GM23338 (cell line): ENCODE measurements at regions not wholly inside any gene's neighbourhood (a gene's known extent, or its start where the extent isn't known, plus 50 kb on each side); places are given as distances from the start of the nearest gene placed in this dataset.

Experiments used
- ATAC-seq: fragments of 200-7000 bp; cut with Tn5 transposase; 3 replicates; pipeline ENCODE4 v1.9.1; 2020
- DNase-seq: peaks from one replicate; pipeline ENCODE4 v3.0.0-alpha.2; 2015; ENCODE audit warnings: low spot score
- H2AFZ ChIP-seq: fragments of 200-600 bp; sonication (generic); 2 replicates; pipeline ENCODE4 v1.8.0; 2016; ENCODE audit warnings: antibody characterized with exemption, mild to moderate bottlenecking, moderate library complexity
- H3F3A ChIP-seq: fragments of 200-600 bp; sonication (generic); replicated peaks from 2 replicates; pipeline ENCODE4 v1.8.0; 2017; ENCODE audit warnings: antibody characterized with exemption, mixed run types, low read depth
- H3K27ac ChIP-seq: fragments of 200-600 bp; sonication (generic); 2 replicates; pipeline ENCODE4 v1.6.1; 2016; ENCODE audit warnings: low read depth
- H3K27me3 ChIP-seq: fragments of 200-600 bp; sonication (generic); 2 replicates; pipeline ENCODE4 v1.8.0; 2016; ENCODE audit warnings: mild to moderate bottlenecking, mixed run types, moderate library complexity; ENCODE audit not compliant: insufficient read depth
- H3K36me3 ChIP-seq: fragments of 200-600 bp; sonication (generic); 2 replicates; pipeline ENCODE4 v1.8.0; 2016; ENCODE audit warnings: mild to moderate bottlenecking; ENCODE audit not compliant: insufficient read depth
- H3K4me1 ChIP-seq: fragments of 200-600 bp; sonication (generic); 2 replicates; pipeline ENCODE4 v1.8.0; 2016; ENCODE audit warnings: mild to moderate bottlenecking, moderate library complexity; ENCODE audit not compliant: insufficient read depth
- H3K4me2 ChIP-seq: fragments of 200-600 bp; sonication (generic); 2 replicates; pipeline ENCODE4 v1.7.1; 2017; ENCODE audit warnings: mixed run types
- H3K4me3 ChIP-seq: fragments of 200-600 bp; sonication (generic); 2 replicates; pipeline ENCODE4 v1.6.1; 2016; ENCODE audit warnings: mixed run types
- H3K79me2 ChIP-seq: fragments of 200-600 bp; sonication (generic); replicated peaks from 2 replicates; pipeline ENCODE4 v1.8.0; 2017; ENCODE audit warnings: mild to moderate bottlenecking; ENCODE audit not compliant: insufficient read depth
- H3K9me2 ChIP-seq: fragments of 200-600 bp; sonication (generic); 2 replicates; pipeline ENCODE4 v1.8.0; 2017; ENCODE audit not compliant: insufficient read depth
- H4K20me1 ChIP-seq: fragments of 200-600 bp; sonication (generic); replicated peaks from 2 replicates; pipeline ENCODE4 v1.8.0; 2017; ENCODE audit warnings: mild to moderate bottlenecking; ENCODE audit not compliant: insufficient read depth
- H3K27ac Mint-ChIP-seq: 2 replicates; pipeline ENCODE4 v1.8.0; 2020; ENCODE audit warnings: inconsistent platforms, mild to moderate bottlenecking, moderate library complexity, mixed read lengths
- H3K27me3 Mint-ChIP-seq: 3 replicates; pipeline ENCODE4 v1.8.0; 2022; ENCODE audit warnings: low read depth, mild to moderate bottlenecking, moderate library complexity, mixed read lengths, inconsistent platforms; ENCODE audit not compliant: insufficient read depth, poor library complexity
- H3K36me3 Mint-ChIP-seq: 3 replicates; pipeline ENCODE4 v1.8.0; 2021; ENCODE audit warnings: low read depth, mild to moderate bottlenecking, inconsistent platforms, moderate library complexity, mixed read lengths
- H3K4me1 Mint-ChIP-seq: 3 replicates; pipeline ENCODE4 v1.8.0; 2020; ENCODE audit warnings: mild to moderate bottlenecking, inconsistent platforms, mixed read lengths
- H3K4me3 Mint-ChIP-seq: 3 replicates; pipeline ENCODE4 v1.8.0; 2021; ENCODE audit warnings: moderate library complexity, mild to moderate bottlenecking, inconsistent platforms, mixed read lengths
- H3K9me3 Mint-ChIP-seq: 3 replicates; pipeline ENCODE4 v1.8.0; 2020; ENCODE audit warnings: moderate library complexity, mild to moderate bottlenecking, inconsistent platforms, mixed read lengths
- EZH2 ChIP-seq: fragments of 200-600 bp; sonication (generic); IDR thresholded peaks from one replicate; pipeline ENCODE4 v1.8.0; 2017; ENCODE audit warnings: antibody characterized with exemption, mild to moderate bottlenecking, low read depth; ENCODE audit not compliant: unreplicated experiment
- JUNB ChIP-seq: IDR thresholded peaks from one replicate; pipeline ENCODE4 v1.6.1; 2016; ENCODE audit warnings: antibody characterized with exemption; ENCODE audit not compliant: unreplicated experiment
- NANOG ChIP-seq: IDR thresholded peaks from 2 replicates; pipeline ENCODE4 v1.6.1; 2016; ENCODE audit warnings: antibody characterized with exemption, borderline replicate concordance
- POLR2AphosphoS5 ChIP-seq: IDR thresholded peaks from 2 replicates; pipeline ENCODE4 v1.6.1; 2016; ENCODE audit warnings: antibody characterized with exemption, low read depth
- ZNF114 ChIP-seq: fragments of 250-450 bp; sonication (Bioruptor Pico); IDR thresholded peaks from 2 replicates; pipeline ENCODE4 v1.5.0; 2020; ENCODE audit warnings: mild to moderate bottlenecking, moderate library complexity
- ZNF331 ChIP-seq: fragments of 250-450 bp; sonication (Bioruptor Pico); IDR thresholded peaks from 2 replicates; pipeline ENCODE4 v1.5.0; 2020; ENCODE audit warnings: low read depth, mild to moderate bottlenecking, moderate library complexity
- ZNF462 ChIP-seq: fragments of 250-450 bp; sonication (Bioruptor Pico); IDR thresholded peaks from 2 replicates; pipeline ENCODE4 v1.5.0; 2020; ENCODE audit warnings: mild to moderate bottlenecking, moderate library complexity
- TF ChIP-seq, protein P1 (sequence below), 2 experiments: fragments of 200-600 bp in 1 of 2; sonication (generic) in 1 of 2; conservative IDR thresholded peaks; 2 replicates each; pipeline versions ENCODE4 v1.5.1 to v1.6.1; 2016 to 2017; ENCODE audit warnings: antibody characterized with exemption in 2 of 2, low read depth in 2 of 2, mild to moderate bottlenecking in 2 of 2, moderate library complexity in 1 of 2
- TF ChIP-seq, protein P2 (sequence below): IDR thresholded peaks from 2 replicates; pipeline ENCODE4 v1.6.1; 2016; ENCODE audit warnings: antibody characterized with exemption
- TF ChIP-seq, protein P3 (sequence below): IDR thresholded peaks from one replicate; pipeline ENCODE4 v1.6.1; 2018; ENCODE audit warnings: antibody characterized with exemption; ENCODE audit not compliant: unreplicated experiment

DNA sequence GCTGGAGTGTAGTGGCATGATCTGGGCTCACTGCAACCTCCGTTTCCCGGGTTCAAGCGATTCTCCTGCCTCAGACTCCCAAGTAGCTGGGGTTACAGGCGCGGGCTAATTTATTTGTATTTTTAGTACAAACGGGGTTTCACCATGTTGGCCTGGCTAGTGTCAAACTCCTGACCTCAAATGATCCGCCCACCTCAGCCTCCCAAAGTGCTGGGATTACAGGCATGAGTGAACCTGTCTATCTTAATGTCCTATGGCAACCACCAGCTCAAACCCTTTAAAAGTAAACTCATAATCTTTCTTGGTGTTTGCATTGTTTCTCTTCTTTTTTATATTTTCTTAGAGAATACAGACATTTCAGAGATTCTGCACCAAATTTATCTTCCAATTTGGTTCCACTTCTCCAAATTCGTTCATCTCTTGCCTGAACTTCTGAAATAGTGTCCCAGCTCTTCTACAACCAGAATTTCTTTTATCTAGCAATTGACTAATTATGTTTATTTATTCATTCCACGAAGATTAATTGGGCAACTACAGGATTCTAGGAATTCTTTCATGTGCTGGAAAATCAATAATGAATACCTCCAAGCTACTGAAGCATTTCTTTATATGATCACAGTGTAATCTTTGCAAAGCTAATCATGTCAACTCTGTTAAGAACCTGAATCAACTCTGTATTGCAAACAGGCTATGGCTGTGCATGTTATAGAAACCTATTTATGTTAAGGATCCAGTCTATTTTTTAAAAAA, 60.0 kb upstream of the TYRP1 start:
- Histone ChIP-seq H3K36me3 (no peaks in the 10 kb centered on the region), H3F3A (no peaks in the 10 kb centered on the region), H3K9me2 (peaks cover 3% of the 10 kb centered on the region; the same call in 1 of the 2 replicates), H3K4me3 (no peak overlapping the region), H3K27me3 (no peaks in the 10 kb centered on the region), H3K79me2 (no peaks in the 10 kb centered on the region), H4K20me1 (no peaks in the 10 kb centered on the region), H2AFZ (no peak overlapping the region), H3K4me1 (peaks cover 8% of the 10 kb centered on the region; the same call in 1 of the 2 replicates), H3K27ac (no peak overlapping the region), H3K4me2 (no peak overlapping the region)
- H3K4me1 Mint-ChIP-seq: peaks cover 13% of the 10 kb centered on the region
- ATAC-seq (no peak), DNase-seq (no peak)
- no peaks in the 10 kb centered on the region for H3K9me3 Mint-ChIP-seq
- TF ChIP-seq, protein P1, sequence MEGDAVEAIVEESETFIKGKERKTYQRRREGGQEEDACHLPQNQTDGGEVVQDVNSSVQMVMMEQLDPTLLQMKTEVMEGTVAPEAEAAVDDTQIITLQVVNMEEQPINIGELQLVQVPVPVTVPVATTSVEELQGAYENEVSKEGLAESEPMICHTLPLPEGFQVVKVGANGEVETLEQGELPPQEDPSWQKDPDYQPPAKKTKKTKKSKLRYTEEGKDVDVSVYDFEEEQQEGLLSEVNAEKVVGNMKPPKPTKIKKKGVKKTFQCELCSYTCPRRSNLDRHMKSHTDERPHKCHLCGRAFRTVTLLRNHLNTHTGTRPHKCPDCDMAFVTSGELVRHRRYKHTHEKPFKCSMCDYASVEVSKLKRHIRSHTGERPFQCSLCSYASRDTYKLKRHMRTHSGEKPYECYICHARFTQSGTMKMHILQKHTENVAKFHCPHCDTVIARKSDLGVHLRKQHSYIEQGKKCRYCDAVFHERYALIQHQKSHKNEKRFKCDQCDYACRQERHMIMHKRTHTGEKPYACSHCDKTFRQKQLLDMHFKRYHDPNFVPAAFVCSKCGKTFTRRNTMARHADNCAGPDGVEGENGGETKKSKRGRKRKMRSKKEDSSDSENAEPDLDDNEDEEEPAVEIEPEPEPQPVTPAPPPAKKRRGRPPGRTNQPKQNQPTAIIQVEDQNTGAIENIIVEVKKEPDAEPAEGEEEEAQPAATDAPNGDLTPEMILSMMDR (conservative IDR thresholded peaks at IDR 0.05; ENCODE audit: low read depth in 2 of 2): no peak
- no peak for TF ChIP-seq POLR2AphosphoS5
- TF ChIP-seq, protein P2, sequence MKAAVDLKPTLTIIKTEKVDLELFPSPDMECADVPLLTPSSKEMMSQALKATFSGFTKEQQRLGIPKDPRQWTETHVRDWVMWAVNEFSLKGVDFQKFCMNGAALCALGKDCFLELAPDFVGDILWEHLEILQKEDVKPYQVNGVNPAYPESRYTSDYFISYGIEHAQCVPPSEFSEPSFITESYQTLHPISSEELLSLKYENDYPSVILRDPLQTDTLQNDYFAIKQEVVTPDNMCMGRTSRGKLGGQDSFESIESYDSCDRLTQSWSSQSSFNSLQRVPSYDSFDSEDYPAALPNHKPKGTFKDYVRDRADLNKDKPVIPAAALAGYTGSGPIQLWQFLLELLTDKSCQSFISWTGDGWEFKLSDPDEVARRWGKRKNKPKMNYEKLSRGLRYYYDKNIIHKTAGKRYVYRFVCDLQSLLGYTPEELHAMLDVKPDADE: no peak
- no peak for TF ChIP-seq ZNF462 (CRISPR knock-in tag)
- TF ChIP-seq NANOG: no peak
- TF ChIP-seq, protein P3, sequence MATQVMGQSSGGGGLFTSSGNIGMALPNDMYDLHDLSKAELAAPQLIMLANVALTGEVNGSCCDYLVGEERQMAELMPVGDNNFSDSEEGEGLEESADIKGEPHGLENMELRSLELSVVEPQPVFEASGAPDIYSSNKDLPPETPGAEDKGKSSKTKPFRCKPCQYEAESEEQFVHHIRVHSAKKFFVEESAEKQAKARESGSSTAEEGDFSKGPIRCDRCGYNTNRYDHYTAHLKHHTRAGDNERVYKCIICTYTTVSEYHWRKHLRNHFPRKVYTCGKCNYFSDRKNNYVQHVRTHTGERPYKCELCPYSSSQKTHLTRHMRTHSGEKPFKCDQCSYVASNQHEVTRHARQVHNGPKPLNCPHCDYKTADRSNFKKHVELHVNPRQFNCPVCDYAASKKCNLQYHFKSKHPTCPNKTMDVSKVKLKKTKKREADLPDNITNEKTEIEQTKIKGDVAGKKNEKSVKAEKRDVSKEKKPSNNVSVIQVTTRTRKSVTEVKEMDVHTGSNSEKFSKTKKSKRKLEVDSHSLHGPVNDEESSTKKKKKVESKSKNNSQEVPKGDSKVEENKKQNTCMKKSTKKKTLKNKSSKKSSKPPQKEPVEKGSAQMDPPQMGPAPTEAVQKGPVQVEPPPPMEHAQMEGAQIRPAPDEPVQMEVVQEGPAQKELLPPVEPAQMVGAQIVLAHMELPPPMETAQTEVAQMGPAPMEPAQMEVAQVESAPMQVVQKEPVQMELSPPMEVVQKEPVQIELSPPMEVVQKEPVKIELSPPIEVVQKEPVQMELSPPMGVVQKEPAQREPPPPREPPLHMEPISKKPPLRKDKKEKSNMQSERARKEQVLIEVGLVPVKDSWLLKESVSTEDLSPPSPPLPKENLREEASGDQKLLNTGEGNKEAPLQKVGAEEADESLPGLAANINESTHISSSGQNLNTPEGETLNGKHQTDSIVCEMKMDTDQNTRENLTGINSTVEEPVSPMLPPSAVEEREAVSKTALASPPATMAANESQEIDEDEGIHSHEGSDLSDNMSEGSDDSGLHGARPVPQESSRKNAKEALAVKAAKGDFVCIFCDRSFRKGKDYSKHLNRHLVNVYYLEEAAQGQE: no peak
- TF ChIP-seq EZH2: no peak
- TF ChIP-seq JUNB: no peak
- TF ChIP-seq ZNF331 (CRISPR knock-in tag): no peak
- no peak for TF ChIP-seq ZNF114 (CRISPR knock-in tag)
- H3K27ac Mint-ChIP-seq: no peak overlapping the region
- no peaks in the 10 kb centered on the region for H3K27me3 Mint-ChIP-seq
- H3K4me3 Mint-ChIP-seq: no peak overlapping the region
- H3K36me3 Mint-ChIP-seq: no peaks in the 10 kb centered on the region
